GM21723 (cell line): ENCODE measurements at regions not wholly inside any gene's neighbourhood (a gene's known extent, or its start where the extent isn't known, plus 50 kb on each side); places are given as distances from the start of the nearest gene placed in this dataset.
A peak's percentile ranks its signal among the peaks of the same experiment; 100 is the strongest.

ENCODE experiments used
- ATAC-seq: cut with Tn5 transposase; IDR thresholded peaks from one replicate; pipeline ENCODE4 v1.9.1; 2021; ENCODE audit warnings: mild to moderate bottlenecking, moderate library complexity; ENCODE audit not compliant: unreplicated experiment

DNA sequence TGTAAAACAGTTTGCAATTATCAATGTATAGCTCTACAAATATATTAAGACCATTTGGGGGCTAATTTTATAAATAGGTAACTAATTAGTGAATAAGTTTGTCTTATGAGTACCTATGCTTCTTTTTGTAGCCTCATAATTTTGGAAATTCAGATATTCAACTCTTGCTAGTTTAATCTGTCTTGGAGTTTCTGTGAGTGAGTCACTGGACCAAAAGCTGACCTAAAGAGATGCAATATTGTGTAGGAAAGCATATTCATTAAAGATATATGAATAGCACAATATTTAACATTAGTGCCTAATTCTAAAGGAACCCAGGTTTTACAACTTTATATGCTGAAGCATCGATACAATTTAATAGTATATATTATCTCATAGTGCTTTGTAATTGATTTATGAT, 161.3 kb upstream of the PCDH18 start:
- ATAC-seq: no peak

DNA sequence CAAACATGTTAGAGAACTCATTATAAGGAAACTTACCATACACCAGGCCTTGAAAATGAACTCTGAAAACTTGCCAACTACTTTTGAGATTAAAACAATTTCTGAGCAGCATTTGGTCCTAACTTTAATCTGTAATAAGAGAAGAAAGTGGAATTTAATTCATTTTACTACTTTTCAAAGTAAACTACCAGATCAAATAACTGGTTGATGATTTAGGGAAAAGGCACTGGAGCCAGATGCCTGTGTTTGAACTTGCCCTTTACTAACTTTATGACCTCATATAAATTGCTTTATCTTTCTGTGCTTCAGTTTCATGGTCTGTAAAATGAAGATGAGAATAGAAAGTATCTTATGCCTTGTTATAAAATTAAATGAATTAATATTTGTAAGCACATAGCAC, 159.9 kb upstream of the PCDH18 start:
- ATAC-seq: no peak

DNA sequence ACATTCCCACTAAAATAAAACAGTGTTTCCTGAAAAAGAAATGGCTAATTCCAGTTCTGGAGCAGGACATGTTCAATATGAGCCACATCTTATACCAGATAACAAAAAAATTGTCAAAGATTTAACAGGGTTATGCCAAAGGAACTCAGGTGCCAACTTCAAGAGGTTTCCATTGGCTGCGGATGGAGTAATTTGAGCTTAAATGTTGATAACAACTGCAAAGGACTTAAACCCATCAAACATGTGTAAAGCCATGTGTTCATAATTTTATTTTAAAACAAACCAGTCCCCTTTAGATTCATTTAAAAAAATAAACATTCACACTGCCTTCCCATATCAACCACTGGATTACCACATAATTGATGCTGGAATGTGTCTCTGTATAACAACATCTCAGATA, 156.4 kb upstream of the PCDH18 start:
- no peak for ATAC-seq

DNA sequence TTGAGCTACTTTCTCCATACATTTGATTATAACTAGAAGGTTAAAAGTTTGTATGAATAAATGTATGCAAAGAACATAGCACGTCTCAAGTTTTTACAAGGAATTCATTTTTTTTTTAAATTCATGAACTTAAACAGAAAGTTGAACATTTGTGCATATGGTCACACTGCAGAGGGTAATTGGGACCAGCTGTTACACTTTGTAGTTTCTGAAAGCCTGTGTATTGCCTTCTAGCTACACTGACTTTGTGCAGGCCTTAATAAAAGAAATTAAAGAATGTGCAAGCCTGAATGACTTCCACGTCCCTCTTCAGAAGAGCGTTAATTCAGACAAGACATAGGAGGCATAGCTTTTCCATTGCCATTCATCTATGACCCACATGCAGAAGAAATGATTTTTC, 153.1 kb upstream of the PCDH18 start:
- no peak for ATAC-seq

DNA sequence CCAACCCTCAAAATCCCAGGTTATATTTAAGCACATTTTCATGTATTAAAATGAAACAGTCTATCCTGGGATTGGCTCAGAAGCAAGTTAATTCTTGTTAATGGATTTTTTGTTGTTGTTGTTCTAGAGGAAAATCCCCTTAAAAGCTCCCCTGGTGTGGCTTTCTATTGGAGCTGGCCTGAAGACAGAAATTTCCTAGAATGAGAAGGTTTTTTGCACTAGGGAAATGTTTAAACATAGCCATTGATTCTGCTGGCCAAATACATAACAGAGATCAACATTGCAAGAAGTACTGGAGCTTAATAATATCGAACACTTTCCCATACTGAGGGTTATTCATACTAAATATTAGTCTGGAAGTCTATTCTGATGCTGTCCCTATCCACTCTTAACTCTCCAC, 148.8 kb upstream of the PCDH18 start:
- no peak for ATAC-seq

DNA sequence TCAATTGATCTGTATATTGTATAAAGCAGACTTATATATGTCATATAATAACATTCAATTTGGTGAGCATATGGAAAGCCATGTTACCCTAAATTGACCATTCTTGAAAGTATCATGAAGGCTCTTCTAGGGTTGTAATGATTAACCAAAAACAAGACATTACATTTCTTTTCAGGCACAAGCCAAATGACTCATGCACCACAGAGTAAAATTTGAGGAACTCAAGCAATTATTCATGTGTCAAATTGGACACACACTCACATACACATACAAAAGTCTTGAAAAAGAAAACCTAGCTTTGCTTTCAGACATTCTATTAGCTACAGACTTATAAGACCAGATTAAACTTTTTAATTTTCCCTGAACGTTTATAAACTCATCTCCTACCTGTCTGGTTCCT, 146.5 kb upstream of the PCDH18 start:
- ATAC-seq: no peak

DNA sequence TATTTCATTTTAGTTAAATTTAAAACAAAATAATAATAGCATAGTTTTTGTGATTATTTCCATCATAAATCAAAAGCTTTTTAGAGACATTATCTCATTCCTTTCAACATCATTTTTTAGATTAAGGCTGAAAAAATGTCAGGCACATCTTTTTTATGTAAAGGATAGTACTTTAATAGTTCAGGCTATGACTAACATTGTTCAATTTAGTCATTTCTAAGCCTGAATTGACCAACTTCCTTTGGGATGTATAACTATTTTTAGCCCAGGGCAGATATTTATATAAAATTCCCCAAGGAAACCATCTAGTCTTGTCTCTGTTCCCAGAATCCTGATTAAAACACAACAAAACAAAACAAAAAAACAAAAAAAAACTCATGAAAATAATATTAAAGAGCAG, 145.6 kb upstream of the PCDH18 start:
- no peak for ATAC-seq

DNA sequence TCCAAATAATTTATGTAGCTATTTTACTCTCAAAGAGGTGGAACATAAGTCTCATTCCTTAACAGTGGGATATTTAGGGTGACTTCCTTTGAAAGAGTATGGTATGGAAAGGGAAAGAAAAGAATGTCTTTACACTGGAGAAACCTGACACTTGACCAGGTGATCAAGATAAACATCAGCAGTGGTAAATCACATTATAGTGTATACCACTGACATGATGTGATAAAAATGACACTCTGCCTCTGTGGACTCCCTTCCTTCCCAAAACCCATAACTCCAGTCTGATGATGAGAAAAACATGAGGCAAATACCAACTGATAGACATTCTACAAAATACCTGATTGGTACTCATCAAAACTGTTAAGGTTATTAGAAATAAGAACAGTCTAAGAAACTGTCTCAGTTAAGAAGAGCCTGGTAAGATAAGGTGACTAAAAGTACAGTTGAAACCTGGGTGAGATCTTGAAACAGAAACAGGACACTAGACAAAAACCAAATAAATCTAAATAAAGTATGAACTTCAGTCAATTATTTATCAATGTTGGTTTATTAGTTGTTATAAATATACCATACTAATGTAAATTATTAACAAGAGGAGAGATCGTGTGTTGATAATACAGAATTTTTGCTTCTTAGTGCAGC, 144.2 kb upstream of the PCDH18 start:
- no peak for ATAC-seq

DNA sequence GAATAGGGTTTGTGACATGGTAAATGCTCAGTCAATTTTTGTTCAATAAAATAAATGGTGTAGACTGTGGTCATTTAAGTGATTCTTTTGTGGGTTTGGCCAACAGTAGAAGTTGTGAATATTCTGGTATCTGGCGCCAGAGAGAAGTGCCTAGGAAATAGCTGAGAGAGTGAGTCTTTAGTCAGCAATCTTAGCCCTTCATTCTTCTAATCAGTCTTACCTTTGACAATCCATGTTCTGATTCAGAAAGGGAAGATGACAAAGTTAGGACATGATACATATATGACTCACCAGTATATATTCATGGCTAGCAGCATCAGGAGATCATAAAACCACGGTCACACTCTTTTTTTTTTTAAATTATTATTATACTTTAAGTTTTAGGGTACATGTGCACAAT, 141.8 kb upstream of the PCDH18 start:
- no peak for ATAC-seq

DNA sequence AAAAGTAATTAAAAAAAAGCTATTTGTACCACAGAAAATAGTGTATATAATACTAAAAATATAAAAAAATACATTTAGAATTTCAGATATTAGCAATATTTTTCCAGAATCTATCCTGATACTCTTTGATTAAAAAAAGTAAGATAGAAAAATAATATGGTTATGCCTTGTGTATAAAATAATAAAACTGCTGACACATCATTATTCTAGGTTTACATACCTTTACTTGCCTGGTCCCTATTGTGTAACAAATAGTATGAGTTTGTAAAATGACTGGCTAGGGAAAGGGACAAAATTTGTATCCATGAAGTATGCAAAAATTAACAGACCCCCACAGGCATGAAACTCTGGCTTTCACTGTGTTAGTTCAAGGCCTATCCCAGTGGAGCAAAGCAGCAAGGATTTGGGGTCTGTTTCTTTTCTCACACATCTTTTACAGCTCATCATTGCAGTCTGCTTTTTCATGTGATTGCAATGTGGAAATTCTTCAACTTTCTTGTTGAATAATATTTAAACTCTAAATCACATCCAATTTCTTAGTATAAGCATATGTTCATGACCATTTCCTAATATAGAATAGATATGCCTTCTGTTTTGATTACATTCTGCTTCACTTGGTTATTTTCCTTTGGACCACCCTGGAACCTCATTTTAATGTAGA, 136.7 kb upstream of the PCDH18 start:
- no peak for ATAC-seq

DNA sequence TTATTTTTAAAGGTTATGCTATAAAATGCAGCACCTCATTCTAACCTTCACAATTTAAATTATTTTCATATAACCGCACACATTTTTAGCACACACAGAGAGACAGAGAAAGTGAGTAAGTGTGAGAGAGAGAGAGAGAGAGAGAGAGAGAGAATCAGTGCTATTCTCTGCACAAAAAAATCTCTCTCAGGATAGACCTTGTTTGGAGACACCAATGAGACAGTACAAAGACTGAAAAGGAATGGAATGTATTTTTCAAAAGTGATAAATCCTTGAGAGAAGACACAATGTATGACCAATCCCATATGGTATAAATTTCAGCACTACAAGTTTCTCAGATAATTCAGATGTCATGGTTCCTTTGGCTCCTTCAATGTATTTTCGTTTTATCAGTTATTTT, 132.1 kb upstream of the PCDH18 start:
- ATAC-seq: no peak

DNA sequence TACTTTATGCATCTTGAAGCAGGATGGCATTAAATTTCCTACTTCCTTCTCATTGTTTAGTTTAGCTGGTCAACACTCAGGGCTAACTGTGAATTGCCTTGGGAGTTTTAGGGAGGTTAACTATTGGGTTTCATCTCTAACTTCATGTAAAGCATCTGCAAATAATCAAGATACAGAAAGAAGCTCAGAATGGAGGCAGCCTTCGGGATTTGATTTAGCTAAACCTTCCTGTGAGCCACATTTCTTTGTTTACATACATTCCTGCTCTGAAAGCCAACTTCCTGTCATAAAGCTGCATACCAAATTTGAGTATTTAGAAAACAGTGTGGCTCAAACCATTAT, 131.7 kb upstream of the PCDH18 start:
- ATAC-seq: no peak

DNA sequence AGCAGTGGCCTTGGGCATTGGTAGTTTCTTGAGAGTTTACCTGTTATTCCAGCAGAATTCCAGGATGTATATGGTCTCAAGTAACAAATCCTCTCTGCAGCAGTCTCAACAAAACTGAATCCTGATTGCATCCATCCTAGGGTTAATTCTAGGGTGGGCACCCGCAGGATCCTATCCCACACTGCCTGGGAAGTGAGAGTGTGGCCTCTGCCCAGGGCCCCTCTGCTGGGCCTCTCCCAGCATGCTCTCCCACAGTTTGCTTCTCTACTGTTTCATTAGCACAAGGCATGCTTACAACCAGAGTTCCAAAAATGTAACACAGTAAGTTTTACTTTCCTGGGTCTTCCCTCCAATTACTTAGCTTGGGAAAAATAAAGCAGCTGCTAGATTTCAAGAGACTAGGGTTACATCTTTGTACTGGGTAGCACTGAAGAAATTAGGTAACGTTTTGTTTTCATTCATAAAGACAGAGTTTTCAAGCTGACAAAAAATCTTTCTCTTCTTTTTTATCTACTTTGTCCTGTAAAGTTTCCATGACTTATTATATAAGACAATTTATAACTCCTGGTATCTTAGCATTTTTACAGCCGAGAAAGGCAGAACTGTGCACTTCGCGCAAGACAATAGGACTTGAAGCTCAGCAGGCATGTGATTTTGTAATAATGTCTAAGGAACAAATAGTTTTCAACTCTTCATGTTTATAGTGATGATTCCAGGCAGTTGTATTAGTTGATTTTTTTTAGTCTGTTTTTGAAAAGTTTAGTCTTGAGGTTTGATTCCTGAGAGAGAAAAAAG, 131.2 kb upstream of the PCDH18 start:
- no peak for ATAC-seq

DNA sequence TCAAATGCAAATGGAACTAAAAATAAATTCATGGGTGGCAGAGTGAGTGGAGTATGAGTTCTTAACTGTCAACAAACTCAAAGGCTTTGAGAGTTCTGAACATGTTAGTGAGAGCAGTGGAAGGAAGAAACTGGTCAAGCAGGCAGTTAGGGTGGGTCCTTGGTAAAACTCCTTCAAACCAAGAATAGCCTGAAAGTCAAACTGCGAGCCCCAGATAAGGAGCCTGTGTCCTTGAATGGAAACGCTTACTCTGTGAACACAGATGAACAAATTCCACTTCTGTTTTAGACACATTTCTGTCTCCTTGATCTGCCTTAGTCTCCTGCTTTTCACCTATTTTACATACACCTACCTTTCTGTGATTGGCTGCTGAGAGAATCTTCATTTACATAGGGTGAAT, 129.4 kb upstream of the PCDH18 start:
- no peak for ATAC-seq

DNA sequence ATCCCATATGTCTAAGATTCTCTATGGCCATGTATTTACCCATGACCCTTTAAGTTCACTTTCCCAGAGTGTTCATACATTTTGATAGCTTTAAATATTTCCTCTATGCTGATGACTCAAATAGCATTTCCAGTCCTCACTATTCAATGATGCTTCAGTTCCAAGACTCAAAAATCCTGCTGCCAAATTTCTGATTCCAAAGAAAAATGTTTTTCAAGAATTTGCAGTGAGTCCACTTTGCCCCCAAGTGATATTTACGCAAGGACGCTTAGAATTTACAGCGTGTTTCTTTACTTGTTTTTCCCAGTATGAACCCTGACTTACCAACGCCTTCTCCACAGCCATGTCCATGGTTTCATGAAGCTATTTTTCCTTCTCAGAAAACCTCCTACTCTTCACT, 127.9 kb upstream of the PCDH18 start:
- no peak for ATAC-seq

DNA sequence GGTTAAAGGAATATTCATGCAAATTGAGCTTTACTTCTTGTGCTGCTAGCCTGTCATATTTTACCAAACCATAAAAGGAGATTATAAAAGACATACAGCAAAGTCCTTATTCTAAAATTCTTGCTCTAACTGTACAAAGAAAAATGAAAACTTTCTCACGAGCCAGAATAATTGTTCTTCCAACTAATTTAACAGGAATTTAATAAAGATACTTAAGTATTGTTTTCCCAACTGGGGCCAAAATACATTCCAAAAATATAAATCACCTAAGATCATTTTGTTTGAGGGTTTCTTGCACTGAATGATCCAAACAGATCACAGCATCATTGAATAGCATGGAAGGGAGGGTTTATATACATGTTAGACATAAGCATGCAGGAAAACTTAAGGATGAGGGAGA, 127.1 kb upstream of the PCDH18 start:
- ATAC-seq: no peak

DNA sequence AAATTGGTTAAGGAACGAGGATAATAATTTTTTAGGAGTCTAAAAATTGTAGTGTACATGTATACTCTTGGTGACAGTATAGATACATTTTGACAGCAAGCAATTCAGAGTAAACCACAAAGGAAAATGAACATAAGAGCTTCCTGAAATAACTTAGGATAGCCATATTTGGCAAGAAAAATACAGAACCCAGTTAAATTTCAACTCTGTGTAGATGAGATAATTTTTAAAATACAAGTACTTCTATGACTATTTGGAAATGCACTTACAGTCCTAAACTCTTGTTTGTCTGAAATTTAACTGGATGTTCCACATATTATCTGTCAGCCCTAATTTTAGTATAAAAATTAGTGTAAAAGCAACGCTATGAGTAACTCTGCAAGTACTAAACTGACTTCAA, 124.4 kb upstream of the PCDH18 start:
- ATAC-seq: no peak

DNA sequence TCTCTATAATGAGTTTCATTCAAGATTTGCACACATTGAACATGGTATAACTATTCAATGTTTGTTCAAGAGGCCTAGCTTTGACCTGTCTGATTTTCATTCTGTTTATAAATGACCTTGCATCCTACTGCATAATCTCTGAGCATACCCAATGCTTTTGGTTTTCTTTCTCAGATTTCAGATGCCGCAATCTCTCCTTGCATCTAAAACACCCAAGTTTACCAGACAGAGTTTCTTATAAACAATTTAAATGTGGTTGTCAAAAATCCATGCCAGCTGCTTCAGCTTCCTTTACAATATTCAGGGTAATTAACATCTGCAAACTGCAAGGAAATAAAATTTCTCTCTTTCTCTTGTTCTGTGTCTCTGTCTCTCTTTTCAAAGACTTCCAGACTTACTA, 123.0 kb upstream of the PCDH18 start:
- ATAC-seq: no peak

DNA sequence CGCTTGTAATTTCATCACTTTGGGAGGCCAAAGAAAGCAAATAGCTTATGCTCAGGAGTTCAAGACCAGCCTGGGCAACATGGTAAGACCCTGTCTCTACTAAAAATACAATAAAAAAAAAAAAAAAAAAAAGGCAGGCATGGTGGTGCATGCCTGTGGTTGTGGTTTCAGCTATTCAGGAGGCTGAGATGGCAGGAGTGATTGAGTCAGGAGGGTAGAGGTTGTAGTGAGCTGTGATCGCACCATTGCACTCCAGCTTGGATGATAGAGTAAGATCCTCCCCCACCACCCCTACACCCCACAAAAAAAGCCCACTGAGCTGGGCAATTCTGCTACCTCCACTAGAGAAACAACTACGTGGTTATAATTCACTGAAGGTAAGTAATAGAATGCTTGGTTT, 118.8 kb upstream of the PCDH18 start:
- ATAC-seq: no peak

DNA sequence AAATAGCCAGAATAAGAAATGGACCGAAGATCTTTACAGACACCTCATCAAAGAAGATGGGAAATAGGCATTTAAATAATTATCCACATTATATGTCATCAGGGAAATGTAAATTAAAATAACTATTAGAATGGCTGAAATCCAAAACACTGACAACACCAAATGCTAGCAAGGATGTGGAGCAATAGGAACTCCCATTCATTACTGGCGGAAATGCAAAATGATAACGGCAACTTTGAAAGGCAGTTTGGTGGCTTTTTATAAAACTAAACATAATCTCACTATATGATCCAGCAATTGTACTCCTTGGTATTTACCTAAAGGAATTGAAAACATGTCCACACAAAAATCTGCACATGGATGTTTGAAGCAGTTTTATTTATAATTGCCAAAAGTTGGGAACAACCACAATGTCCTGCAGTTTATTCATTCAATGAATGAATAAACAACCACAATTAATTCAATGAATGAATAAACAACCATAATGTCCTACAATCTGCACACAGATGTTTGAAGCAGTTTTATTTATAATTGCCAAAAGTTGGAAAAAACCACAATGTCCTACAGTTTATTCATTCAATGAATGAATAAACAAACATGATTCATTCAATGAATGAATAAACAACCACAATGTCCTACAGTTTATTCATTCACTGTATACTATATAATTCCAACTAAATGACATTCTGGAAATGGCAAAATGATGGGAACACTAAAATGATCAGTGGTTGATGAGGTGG, 117.6 kb upstream of the PCDH18 start:
- no peak for ATAC-seq

DNA sequence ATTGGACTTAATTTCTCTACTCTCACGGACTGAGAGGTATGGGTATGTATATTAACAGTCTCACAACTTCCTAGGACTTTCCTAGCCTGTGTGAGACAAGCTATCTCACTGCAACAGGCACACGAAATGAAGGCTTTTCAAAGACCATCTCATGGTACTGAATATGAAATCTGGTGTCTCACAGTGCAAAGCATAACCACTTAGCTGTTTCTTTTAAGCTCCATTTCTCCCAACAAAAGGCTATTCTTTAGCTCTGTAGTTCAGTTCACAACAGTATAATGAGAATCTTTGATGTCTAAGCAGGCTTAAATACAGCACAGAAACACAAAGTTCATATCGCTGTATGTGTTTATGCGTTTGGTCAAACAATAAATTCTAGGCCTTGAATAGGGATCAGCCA, 116.2 kb upstream of the PCDH18 start:
- ATAC-seq: no peak

DNA sequence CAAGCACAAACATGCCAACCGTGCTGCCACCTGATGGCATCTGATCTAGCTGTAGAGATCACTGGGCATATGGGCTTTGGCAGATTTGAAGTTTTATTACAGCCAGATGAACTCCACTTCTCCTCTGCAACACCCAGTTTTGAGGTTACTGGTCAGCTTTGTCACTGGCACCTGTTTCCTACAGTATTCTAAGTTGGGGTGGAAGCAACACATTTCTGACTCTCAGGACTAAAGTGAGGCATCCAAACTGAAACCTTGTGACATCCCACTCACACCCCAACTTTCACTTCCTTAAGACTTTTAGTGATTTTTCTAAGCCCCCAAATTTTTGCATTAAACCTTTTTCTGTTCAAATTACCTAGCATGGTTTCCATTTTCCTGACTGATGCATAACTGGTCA, 115.1 kb upstream of the PCDH18 start:
- peak; percentile 79 for ATAC-seq
